Activated CD4-positive, alpha-beta T cell treated with anti-CD3 and anti-CD28 coated beads for 36 hours (primary cell): ENCODE measurements at regions not wholly inside any gene's neighbourhood (a gene's known extent, or its start where the extent isn't known, plus 50 kb on each side); places are given as distances from the start of the nearest gene placed in this dataset.

Experiments used
- ATAC-seq: fragments of 200-7000 bp; cut with Tn5 transposase; one replicate; pipeline ENCODE4 v1.10.0; 2021; ENCODE audit warnings: mild to moderate bottlenecking, moderate library complexity
- CTCF ChIA-PET: fragments of 350-600 bp; sonication (Branson Sonifier 250); formaldehyde crosslinking; loops from one replicate; lab custom pipeline; 2021; ENCODE audit warnings: antibody characterized with exemption; lab: Charles Lee
- POLR2A ChIA-PET: fragments of 350-600 bp; sonication (Branson Sonifier 250); formaldehyde crosslinking; loops from one replicate; lab custom pipeline; 2021; ENCODE audit warnings: antibody characterized with exemption, inconsistent platforms; lab: Charles Lee
- DNase-seq: peaks from one replicate; pipeline ENCODE4 v3.0.0-alpha.2; 2020
- H3K27ac Mint-ChIP-seq: one replicate; pipeline ENCODE4 v1.8.0; 2021; ENCODE audit warnings: mixed read lengths
- H3K27me3 Mint-ChIP-seq: one replicate; pipeline ENCODE4 v1.8.0; 2021; ENCODE audit warnings: mixed read lengths
- H3K36me3 Mint-ChIP-seq: one replicate; pipeline ENCODE4 v1.8.0; 2021; ENCODE audit warnings: low read depth, mixed read lengths
- H3K4me1 Mint-ChIP-seq: one replicate; pipeline ENCODE4 v1.8.0; 2021; ENCODE audit warnings: mixed read lengths
- H3K4me3 Mint-ChIP-seq: one replicate; pipeline ENCODE4 v1.8.0; 2021; ENCODE audit warnings: mild to moderate bottlenecking, moderate library complexity, mixed read lengths
- H3K9me3 Mint-ChIP-seq: one replicate; pipeline ENCODE4 v1.8.0; 2021; ENCODE audit warnings: low read depth, mixed read lengths
- intact Hi-C, 2 experiments: fragments of 100-400 bp; cut with DNase I in 1 of 2; cut with micrococcal nuclease in 1 of 2; formaldehyde crosslinking; loops; one replicate each; pipeline versions ENCODE4 v1.14.2 to v1.15.1; 2022 to 2024; cut with DNase I, micrococcal nuclease

DNA sequence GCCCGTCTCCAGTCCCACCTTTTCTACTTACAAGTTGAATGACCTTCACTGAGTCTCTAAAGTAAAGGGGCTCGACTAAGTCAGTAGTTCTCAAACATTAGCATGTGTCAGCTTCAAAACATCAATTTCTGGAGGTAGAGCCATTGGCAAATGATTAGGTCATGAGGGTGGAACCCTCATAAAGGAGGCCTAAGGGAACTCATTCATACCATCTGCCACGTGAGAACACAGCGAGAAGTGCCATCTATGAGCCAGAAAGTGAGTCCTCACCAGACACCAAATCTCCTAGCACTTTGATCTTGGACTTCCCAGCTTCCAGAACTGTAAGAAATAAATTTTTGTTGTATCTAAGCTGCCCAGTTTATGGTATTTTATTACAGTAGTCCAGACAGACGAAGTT, 129.8 kb downstream of the MEX3B start:
- DNase-seq (no peak), ATAC-seq (no peak)
- Mint-ChIP-seq H3K9me3 (peaks cover 19% of the 10 kb centered on the region), H3K4me3 (no peak overlapping the region), H3K4me1 (no peaks in the 10 kb centered on the region), H3K27ac (no peak overlapping the region), H3K27me3 (peaks cover 2% of the 10 kb centered on the region), H3K36me3 (peaks cover 8% of the 10 kb centered on the region)
- intact Hi-C loops: no loop called here
- ChIA-PET CTCF (no interaction called here), POLR2A (no interaction called here)

DNA sequence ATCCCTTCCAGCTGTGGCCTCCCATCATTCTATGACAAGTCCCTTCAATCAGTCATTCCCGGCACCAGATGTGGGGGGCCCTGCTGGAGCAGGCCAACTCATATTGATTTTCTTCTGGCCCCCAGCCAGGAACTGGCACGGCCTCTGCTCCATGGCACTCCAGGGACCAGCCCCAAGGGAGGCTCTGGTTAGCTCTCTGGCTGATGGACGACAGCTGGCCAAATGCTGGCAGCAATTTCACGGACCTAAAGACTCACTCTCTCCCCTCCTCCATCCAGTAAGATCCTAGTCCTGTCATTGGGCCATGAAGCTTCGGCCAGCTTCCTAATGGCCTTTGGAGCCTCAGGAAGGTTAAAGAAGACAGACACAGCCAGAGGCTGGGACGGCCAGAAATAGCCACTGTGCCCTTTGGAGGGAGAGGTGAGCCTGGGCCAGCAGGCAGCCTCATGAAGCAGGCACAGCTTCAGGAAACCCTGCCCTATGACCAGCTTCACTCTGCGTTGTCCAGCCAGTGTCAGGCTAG, 131.0 kb downstream of the MEX3B start:
- H3K4me3 Mint-ChIP-seq: no peak overlapping the region

DNA sequence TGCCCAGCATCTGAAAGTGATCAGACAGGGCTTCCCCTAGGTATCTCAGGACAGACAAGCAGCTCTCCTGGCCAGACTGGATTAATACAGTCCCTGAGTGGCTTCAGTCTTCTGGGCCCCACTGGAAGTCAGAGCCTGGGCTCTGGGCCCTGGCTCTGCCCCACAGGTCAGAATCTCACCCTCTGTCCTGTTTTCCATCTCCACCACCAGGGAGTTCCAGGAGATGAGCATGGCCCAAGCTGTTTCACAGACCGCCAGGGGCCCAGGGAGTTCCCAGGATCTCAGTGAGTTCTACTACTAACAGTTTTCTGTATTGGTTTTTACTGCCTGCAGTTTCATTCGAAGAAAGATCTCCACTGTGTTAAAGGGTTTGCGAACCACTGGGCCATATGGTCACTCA, 131.5 kb downstream of the MEX3B start:
- CTCF ChIA-PET: no interaction called here
- no peak for ATAC-seq
- intact Hi-C loops: no loop called here
- Mint-ChIP-seq H3K27me3 (peaks cover 2% of the 10 kb centered on the region), H3K4me1 (no peaks in the 10 kb centered on the region), H3K4me3 (no peak overlapping the region), H3K27ac (no peak overlapping the region), H3K36me3 (peaks cover 3% of the 10 kb centered on the region), H3K9me3 (peaks cover 13% of the 10 kb centered on the region)
- DNase-seq: no peak
- POLR2A ChIA-PET: no interaction called here

More for the DNA sequence above, 131.0 kb downstream of the MEX3B start:
- peaks cover 2% of the 10 kb centered on the region for H3K27me3 Mint-ChIP-seq
- no peaks in the 10 kb centered on the region for H3K4me1 Mint-ChIP-seq
- no peak overlapping the region for H3K27ac Mint-ChIP-seq
- ATAC-seq (no peak), DNase-seq (no peak)
- H3K36me3 Mint-ChIP-seq: peaks cover 3% of the 10 kb centered on the region
- H3K9me3 Mint-ChIP-seq: peaks cover 13% of the 10 kb centered on the region
- intact Hi-C loops: no loop called here
- CTCF ChIA-PET: no interaction called here
- POLR2A ChIA-PET: no interaction called here

DNA sequence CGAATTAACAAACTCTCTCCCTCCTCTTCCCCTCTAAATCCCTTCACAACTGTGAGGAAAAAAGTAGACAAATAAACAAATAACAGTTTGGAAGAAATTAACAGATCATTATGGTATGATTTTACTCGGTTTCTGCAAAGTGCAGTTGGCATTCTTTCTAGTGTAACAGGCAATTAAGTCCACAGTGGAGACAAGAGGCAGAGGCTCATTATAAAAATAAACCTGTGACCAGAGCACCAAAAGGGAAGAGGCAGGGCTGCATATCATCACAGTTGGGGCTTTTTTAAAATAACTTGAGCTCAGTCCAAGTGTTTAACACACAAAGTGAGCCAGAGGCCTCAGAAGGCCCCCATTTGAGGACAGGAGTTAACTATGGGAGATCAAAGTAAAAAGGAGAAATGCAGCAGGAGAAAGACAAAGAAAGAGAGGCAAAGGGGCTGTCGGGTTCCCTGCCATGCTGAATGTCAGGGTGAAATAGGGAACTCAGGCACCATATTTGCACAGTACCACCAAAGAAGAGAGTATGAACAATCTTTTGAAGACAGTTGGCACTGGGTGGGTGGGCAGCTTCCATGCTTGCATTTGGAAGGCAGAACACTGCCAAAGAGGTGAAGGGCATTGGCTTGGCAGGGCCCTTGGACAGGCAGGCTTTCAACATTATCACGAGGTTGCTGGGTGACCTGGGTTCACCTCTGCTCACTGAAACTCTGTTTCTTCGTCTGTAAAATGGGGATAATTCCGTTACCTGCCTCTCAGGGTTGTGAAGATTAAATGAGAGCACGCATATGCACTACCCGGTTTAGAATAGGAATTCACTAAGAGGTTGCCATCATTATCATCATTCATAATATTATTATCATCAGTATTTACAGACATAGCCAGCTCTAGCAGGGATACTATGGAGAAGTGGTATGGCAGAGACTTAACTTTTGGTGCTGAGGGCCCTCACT, 134.5 kb downstream of the MEX3B start:
- no peak for DNase-seq
- ChIA-PET CTCF (no interaction called here), POLR2A (no interaction called here)
- Mint-ChIP-seq H3K27ac (no peak overlapping the region), H3K36me3 (no peaks in the 10 kb centered on the region), H3K27me3 (no peaks in the 10 kb centered on the region), H3K4me1 (no peaks in the 10 kb centered on the region), H3K9me3 (no peaks in the 10 kb centered on the region), H3K4me3 (no peak overlapping the region)
- no peak for ATAC-seq
- intact Hi-C loops: no loop called here

DNA sequence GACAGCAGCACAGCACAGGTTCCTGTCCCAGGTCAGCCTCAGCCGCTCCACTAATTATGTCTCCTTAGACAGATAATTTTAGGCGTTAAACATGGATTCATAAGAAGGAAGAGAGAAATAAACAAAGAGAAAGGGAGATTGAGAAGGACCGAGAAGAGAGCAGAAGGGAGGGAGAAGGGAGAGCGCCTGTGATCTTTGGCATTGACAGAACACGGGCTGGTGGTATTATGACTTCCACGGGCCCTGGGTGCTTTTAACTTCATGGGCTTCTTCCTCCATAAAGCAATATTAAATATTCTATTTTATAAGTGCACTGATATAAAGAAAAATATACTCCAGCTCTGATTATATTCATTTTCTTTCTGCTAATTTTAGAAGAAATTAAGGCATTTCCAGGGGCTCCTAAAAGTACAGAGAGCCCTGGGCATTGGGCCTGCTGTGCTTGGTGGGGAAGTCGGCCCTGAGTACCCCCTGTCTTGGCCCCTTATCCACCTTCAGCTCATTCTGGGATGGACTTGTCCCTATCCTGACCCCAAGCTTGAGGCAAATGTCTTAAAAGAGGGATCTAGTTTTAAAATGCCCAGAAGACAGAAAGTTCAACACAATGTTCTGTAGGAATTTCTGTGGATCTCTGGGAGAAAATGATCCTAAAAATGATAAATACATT, 135.3 kb downstream of the MEX3B start:
- intact Hi-C loops: no loop called here
- DNase-seq: no peak
- Mint-ChIP-seq H3K4me1 (no peaks in the 10 kb centered on the region), H3K36me3 (no peaks in the 10 kb centered on the region), H3K27me3 (no peaks in the 10 kb centered on the region), H3K27ac (no peak overlapping the region), H3K4me3 (no peak overlapping the region), H3K9me3 (no peaks in the 10 kb centered on the region)
- POLR2A ChIA-PET: no interaction called here
- CTCF ChIA-PET: no interaction called here
- ATAC-seq: no peak

DNA sequence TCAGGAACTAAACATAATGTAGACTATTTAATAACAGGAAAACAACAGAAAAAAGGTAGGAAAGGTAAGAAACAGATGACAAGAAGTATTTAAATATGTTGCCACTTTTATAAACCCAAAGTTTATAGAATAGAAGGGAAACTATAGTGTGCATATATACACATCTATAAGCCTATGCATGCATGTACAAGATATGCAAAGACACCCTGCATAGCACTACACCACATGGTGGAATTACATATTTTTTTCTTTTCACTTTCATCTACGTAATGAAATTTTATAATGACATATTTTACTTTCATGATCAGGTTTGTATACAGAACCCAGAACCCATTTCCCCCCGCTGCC, 136.8 kb downstream of the MEX3B start:
- H3K4me1 Mint-ChIP-seq: no peaks in the 10 kb centered on the region
- H3K4me3 Mint-ChIP-seq: no peak overlapping the region
- CTCF ChIA-PET: no interaction called here
- H3K36me3 Mint-ChIP-seq: no peaks in the 10 kb centered on the region
- H3K9me3 Mint-ChIP-seq: no peaks in the 10 kb centered on the region
- POLR2A ChIA-PET: no interaction called here
- intact Hi-C loops: no loop called here
- ATAC-seq: no peak
- no peak for DNase-seq
- H3K27ac Mint-ChIP-seq: no peak overlapping the region
- no peaks in the 10 kb centered on the region for H3K27me3 Mint-ChIP-seq

DNA sequence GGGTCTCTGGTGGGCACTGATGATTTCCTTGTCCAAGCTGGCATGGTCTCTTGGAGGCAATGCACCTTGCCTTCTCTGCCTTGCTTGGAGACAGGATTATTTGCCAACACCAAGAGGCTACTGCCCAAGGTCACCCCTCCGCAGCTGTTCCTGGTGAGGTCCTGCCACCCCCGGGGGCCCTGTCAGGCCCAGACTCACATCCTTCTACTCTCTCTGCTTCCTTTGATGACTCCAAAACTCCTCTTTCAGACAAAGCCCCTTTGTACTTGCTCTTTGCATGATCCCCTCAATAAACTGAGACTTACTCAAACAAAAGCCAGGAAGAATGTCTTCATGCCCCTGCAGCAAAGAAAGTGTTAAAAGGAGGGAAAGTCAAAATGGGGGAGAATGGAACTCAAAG, 137.7 kb downstream of the MEX3B start:
- POLR2A ChIA-PET: no interaction called here
- H3K27me3 Mint-ChIP-seq: peaks cover 3% of the 10 kb centered on the region
- DNase-seq (no peak), ATAC-seq (no peak)
- no peaks in the 10 kb centered on the region for H3K36me3 Mint-ChIP-seq
- no peak overlapping the region for H3K27ac Mint-ChIP-seq
- intact Hi-C loops: no loop called here
- H3K4me1 Mint-ChIP-seq: no peaks in the 10 kb centered on the region
- no peak overlapping the region for H3K4me3 Mint-ChIP-seq
- CTCF ChIA-PET: no interaction called here
- H3K9me3 Mint-ChIP-seq: no peaks in the 10 kb centered on the region

DNA sequence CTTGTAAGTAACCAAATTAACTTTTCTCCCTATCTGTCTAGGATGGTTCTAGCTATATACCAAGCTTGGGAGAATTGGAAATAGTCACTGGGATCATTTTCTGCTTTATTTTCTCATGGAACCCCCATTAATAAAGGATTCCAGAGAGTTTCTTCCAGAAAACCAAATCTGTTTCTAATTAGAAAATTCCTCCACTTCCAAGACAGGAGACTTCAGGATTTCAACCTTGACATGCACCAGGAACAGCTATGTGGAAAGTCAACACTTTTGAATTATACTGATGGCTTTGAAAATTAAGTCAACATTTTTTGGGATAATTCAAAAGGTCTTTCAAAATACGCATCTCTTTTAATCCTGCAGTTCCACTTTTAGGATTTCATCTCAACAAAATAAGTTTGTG, 138.3 kb downstream of the MEX3B start:
- H3K27me3 Mint-ChIP-seq: peaks cover 3% of the 10 kb centered on the region
- CTCF ChIA-PET: no interaction called here
- intact Hi-C loops: no loop called here

DNA sequence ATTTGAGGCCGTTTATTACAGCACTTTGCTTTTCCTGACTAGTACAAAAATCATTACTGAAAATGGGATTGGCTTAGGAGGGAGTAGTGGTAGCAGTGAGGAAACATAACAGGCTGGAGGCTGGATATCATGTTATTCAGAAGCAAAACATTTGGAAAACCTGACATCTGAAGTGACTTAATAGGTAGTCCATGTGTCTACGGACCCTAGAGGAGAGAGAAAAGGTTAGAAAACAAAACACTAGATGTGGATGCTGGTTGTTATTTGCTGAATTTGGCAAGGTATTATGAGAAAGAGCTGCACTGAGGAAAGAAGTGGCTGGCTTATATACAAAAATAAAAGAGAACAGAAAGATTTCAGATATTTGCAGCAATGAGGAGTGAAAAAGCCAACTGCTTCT, 139.9 kb downstream of the MEX3B start:
- intact Hi-C loops: no loop called here
- no peaks in the 10 kb centered on the region for H3K9me3 Mint-ChIP-seq
- DNase-seq (no peak), ATAC-seq (no peak)
- no peak overlapping the region for H3K4me3 Mint-ChIP-seq
- no peaks in the 10 kb centered on the region for H3K36me3 Mint-ChIP-seq
- ChIA-PET CTCF (no interaction called here), POLR2A (no interaction called here)
- H3K27ac Mint-ChIP-seq: no peak overlapping the region
- no peaks in the 10 kb centered on the region for H3K4me1 Mint-ChIP-seq
- peaks cover 3% of the 10 kb centered on the region for H3K27me3 Mint-ChIP-seq

More for the DNA sequence above, 138.3 kb downstream of the MEX3B start:
- DNase-seq: no peak
- H3K36me3 Mint-ChIP-seq: no peaks in the 10 kb centered on the region
- no peak for ATAC-seq
- H3K4me1 Mint-ChIP-seq: no peaks in the 10 kb centered on the region
- H3K9me3 Mint-ChIP-seq: no peaks in the 10 kb centered on the region
- POLR2A ChIA-PET: no interaction called here
- no peak overlapping the region for H3K27ac Mint-ChIP-seq
- no peak overlapping the region for H3K4me3 Mint-ChIP-seq

DNA sequence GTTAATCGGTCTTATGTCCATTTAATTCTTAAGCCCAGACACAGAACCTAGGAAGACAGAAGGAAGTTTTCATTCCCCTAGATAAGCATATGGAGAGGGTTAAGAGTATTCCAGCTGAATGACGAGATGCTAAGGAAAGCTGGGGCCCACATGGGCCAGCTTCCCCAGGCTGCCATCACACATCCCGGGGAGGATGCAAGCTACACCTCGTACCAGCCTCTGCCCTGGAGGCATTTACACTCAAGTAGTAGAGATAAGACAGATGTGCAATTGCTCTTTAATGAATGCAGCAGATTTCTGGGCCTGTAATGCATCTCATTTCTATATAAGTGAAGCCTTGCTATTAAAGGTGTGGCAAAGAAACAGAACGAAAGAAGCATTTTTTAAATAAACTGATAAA, 144.5 kb downstream of the MEX3B start:
- H3K4me3 Mint-ChIP-seq: no peak overlapping the region
- ChIA-PET CTCF (interaction anchor here (2.2 kb wide), 1 partner anchor 39 kb away, joined by 4 read pairs; no protein-coding TSS in a partner anchor), POLR2A (no interaction called here)
- no peaks in the 10 kb centered on the region for H3K9me3 Mint-ChIP-seq
- ATAC-seq (no peak), DNase-seq (no peak)
- peaks cover 5% of the 10 kb centered on the region for H3K27me3 Mint-ChIP-seq
- H3K27ac Mint-ChIP-seq: no peak overlapping the region
- H3K4me1 Mint-ChIP-seq: no peaks in the 10 kb centered on the region
- H3K36me3 Mint-ChIP-seq: no peaks in the 10 kb centered on the region
- intact Hi-C loops: no loop called here

DNA sequence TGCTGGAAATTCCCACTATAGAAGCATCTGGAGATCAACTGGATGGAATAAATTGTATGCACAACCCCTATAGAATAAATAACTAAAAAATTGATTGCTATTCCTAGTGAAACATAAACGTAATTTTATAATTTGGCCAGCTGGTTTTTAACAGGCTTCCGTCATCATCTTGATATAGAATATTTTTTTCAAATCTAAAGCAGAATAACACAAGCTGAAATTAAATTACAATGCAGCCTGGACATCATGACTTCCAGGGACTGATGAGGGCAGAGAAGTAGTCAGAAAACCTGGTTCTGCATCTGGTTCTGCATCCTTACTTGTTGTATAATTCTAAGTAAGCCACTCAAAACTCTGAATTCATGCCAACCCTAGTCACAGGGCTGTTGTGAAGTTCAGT, 146.1 kb downstream of the MEX3B start:
- no peaks in the 10 kb centered on the region for H3K36me3 Mint-ChIP-seq
- POLR2A ChIA-PET: no interaction called here
- H3K27ac Mint-ChIP-seq: no peak overlapping the region
- ATAC-seq (no peak), DNase-seq (no peak)
- intact Hi-C loops: no loop called here
- CTCF ChIA-PET: no interaction called here
- no peaks in the 10 kb centered on the region for H3K4me1 Mint-ChIP-seq
- H3K9me3 Mint-ChIP-seq: no peaks in the 10 kb centered on the region
- H3K27me3 Mint-ChIP-seq: peaks cover 5% of the 10 kb centered on the region
- no peak overlapping the region for H3K4me3 Mint-ChIP-seq

DNA sequence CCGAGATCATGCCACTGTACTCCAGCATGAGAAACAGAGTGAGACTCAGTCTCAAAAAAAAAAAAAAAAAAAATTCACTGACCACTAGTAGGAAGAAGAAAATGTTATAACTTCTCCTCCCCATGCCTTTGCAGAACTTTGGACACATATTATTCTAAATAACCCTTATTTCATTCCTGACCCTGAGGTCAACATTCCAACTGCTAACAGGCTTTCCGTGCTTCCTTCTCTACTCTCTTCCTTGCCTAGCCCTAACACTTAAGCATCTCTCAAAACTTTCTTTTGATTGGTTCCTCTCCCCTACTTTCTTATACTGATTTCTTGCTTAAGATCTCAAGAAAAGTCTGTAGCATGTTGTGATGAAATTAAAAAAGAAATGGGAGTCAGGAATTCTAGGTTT, 146.8 kb downstream of the MEX3B start:
- Mint-ChIP-seq H3K4me3 (no peak overlapping the region), H3K4me1 (no peaks in the 10 kb centered on the region), H3K27me3 (peaks cover 5% of the 10 kb centered on the region), H3K9me3 (no peaks in the 10 kb centered on the region), H3K27ac (no peak overlapping the region), H3K36me3 (no peaks in the 10 kb centered on the region)
- DNase-seq (no peak), ATAC-seq (no peak)
- intact Hi-C loops: no loop called here
- ChIA-PET CTCF (no interaction called here), POLR2A (no interaction called here)
